ENCODE measurements at regions not wholly inside any gene's neighbourhood (a gene's known extent, or its start where the extent isn't known, plus 50 kb on each side); places are given as distances from the start of the nearest gene placed in this dataset.
A peak's percentile ranks its signal among the peaks of the same experiment; 100 is the strongest.

GRCh38 chr2:48174503-48174902 lies 140.0 kb upstream of the FOXN2 start (continued):
- TF ChIP-seq SOX6 (IDR thresholded peaks at IDR 0.05): no peak
- TF ChIP-seq SOX6 (CRISPR knock-in tag; IDR thresholded peaks at IDR 0.05): 0 out of 2 replicates have a peak, but pooled peaks have one; percentile 38
- TF ChIP-seq AHR (CRISPR knock-in tag; IDR thresholded peaks at IDR 0.05): no peak
- no peak for TF ChIP-seq PCBP2 (optimal IDR thresholded peaks at IDR 0.05; ENCODE audit: low read depth, low read length, poor library complexity, severe bottlenecking)
- no peak for TF ChIP-seq ZNF33A (CRISPR knock-in tag; IDR thresholded peaks at IDR 0.05; ENCODE audit: borderline replicate concordance)
- no peak for TF ChIP-seq CEBPZ (IDR thresholded peaks at IDR 0.05; ENCODE audit: low read length)
- 0 out of 2 replicates have a peak, but pooled peaks have one; percentile 4 for TF ChIP-seq SMC3 (IDR thresholded peaks at IDR 0.05; ENCODE audit: low read length)
- 0 out of 2 replicates have a peak, but pooled peaks have one; percentile 39 for TF ChIP-seq WIZ (CRISPR knock-in tag; IDR thresholded peaks at IDR 0.05)
- no peak for TF ChIP-seq EEA1 (CRISPR knock-in tag; IDR thresholded peaks at IDR 0.05; ENCODE audit: borderline replicate concordance)
- TF ChIP-seq ZNF317 (CRISPR knock-in tag; IDR thresholded peaks at IDR 0.05): peak; percentile 95
- TF ChIP-seq KDM1A (CRISPR knock-in tag; IDR thresholded peaks at IDR 0.05): no peak
- no peak for TF ChIP-seq ZNF180 (CRISPR knock-in tag; IDR thresholded peaks at IDR 0.05; ENCODE audit: borderline replicate concordance, low read depth)
- TF ChIP-seq NR2F1 (CRISPR knock-in tag; IDR thresholded peaks at IDR 0.05): 0 out of 4 replicates have a peak, but pooled peaks of 1 of the 2 experiments have one; percentile 13
- TF ChIP-seq NCOR1 (IDR thresholded peaks at IDR 0.05; ENCODE audit: borderline replicate concordance, low read length): no peak
- no peak for TF ChIP-seq ZNF484 (CRISPR knock-in tag; IDR thresholded peaks at IDR 0.05; ENCODE audit: borderline replicate concordance, low read depth)
- peak; percentile 79 for TF ChIP-seq ZNF710 (CRISPR knock-in tag; IDR thresholded peaks at IDR 0.05; ENCODE audit: borderline replicate concordance)
- TF ChIP-seq DBP (CRISPR knock-in tag; IDR thresholded peaks at IDR 0.05; ENCODE audit: not compliant biosample characterization): no peak
- TF ChIP-seq SOX5 (CRISPR knock-in tag; IDR thresholded peaks at IDR 0.05; ENCODE audit: borderline replicate concordance): peak; percentile 56; the same call in 1 of the 2 replicates
- no peak for TF ChIP-seq AHDC1 (CRISPR knock-in tag; IDR thresholded peaks at IDR 0.05; ENCODE audit: borderline replicate concordance)
